H1 (cell line): ENCODE measurements at regions not wholly inside any gene's neighbourhood (a gene's known extent, or its start where the extent isn't known, plus 50 kb on each side); places are given as distances from the start of the nearest gene placed in this dataset.

Source experiments
- CTCF ChIA-PET: fragments of 300-600 bp; sonication (Branson Sonifier 250); formaldehyde crosslinking; loops from one replicate; lab custom pipeline; 2021; ENCODE audit not compliant: partially characterized antibody; lab: Charles Lee
- POLR2A ChIA-PET: fragments of 300-600 bp; sonication (Branson Sonifier 250); formaldehyde crosslinking; loops from one replicate; lab custom pipeline; 2021; ENCODE audit warnings: inconsistent platforms; ENCODE audit not compliant: partially characterized antibody; lab: Charles Lee
- DNase-seq, 2 experiments: peaks; one replicate each; pipeline versions ENCODE4 v3.0.0 to v3.0.0-alpha.2; 2010 to 2022; ENCODE audit warnings: low spot score in 2 of 2, low read depth in 1 of 2, mixed read lengths in 1 of 2
- FAIRE-seq: peaks from 2 replicates; lab custom pipeline; 2011; peaks lifted over from hg19 to GRCh38; lab: Jason Lieb, UNC
- H2AFZ ChIP-seq: 2 replicates; pipeline ENCODE4 v1.8.1; 2012; ENCODE audit warnings: low read length, inconsistent platforms
- H2AK5ac ChIP-seq: 2 replicates; pipeline ENCODE4 v1.6.1; 2013; ENCODE audit warnings: low read depth, low read length
- H2BK120ac ChIP-seq: replicated peaks from 2 replicates; pipeline ENCODE3; 2013; ENCODE audit warnings: low read depth, low read length, inconsistent platforms
- H2BK12ac ChIP-seq: 2 replicates; pipeline ENCODE4 v1.6.1; 2013; ENCODE audit warnings: low read depth, low read length
- H2BK15ac ChIP-seq: 2 replicates; pipeline ENCODE4 v1.6.1; 2013; ENCODE audit warnings: low read length
- H2BK20ac ChIP-seq: 2 replicates; pipeline ENCODE4 v1.6.1; 2013; ENCODE audit warnings: low read length
- H2BK5ac ChIP-seq: 2 replicates; pipeline ENCODE4 v1.6.1; 2013; ENCODE audit warnings: low read depth, low read length
- H3K14ac ChIP-seq: 2 replicates; pipeline ENCODE4 v1.6.1; 2013; ENCODE audit warnings: inconsistent platforms; ENCODE audit not compliant: insufficient read length
- H3K18ac ChIP-seq: 2 replicates; pipeline ENCODE4 v1.6.1; 2013; ENCODE audit warnings: low read length; ENCODE audit errors: extremely low read depth
- H3K23ac ChIP-seq: 2 replicates; pipeline ENCODE4 v1.6.1; 2013; ENCODE audit warnings: inconsistent platforms; ENCODE audit not compliant: insufficient read length
- H3K23me2 ChIP-seq: 2 replicates; pipeline ENCODE4 v1.6.1; 2013; ENCODE audit warnings: low read depth, low read length
- H3K27ac ChIP-seq: 2 replicates; pipeline ENCODE4 v1.6.1; 2011; ENCODE audit warnings: low read depth, low read length, inconsistent platforms
- H3K27me3 ChIP-seq, 4 experiments: replicated peaks in 1 of 4; 1 replicate in 1 of 4; 2 replicates in 3 of 4; pipeline versions ENCODE4 v1.6.1 to v1.8.1; 2011 to 2013; ENCODE audit warnings: low read length in 3 of 4, mild to moderate bottlenecking in 3 of 4, inconsistent platforms in 2 of 4, mixed read lengths in 2 of 4, moderate library complexity in 1 of 4; ENCODE audit not compliant: control insufficient read depth in 3 of 4, insufficient read depth in 3 of 4; ENCODE audit errors: extremely low read depth in 1 of 4
- H3K36me3 ChIP-seq, 4 experiments: 2 replicates each; pipeline versions ENCODE4 v1.6.1 to v1.8.1; 2011 to 2013; ENCODE audit warnings: mild to moderate bottlenecking in 4 of 4, low read length in 3 of 4, moderate library complexity in 2 of 4, control low read depth in 1 of 4, inconsistent platforms in 1 of 4; ENCODE audit not compliant: insufficient read depth in 4 of 4, control insufficient read depth in 2 of 4
- H3K4ac ChIP-seq: replicated peaks from 2 replicates; pipeline ENCODE3; 2013; ENCODE audit warnings: low read length, low read depth, mixed read lengths, inconsistent platforms; ENCODE audit not compliant: insufficient read length
- H3K4me1 ChIP-seq, 4 experiments: replicated peaks in 1 of 4; 1 replicate in 1 of 4; 2 replicates in 3 of 4; pipeline versions ENCODE4 v1.6.1 to v1.8.1; 2011 to 2013; ENCODE audit warnings: low read length in 3 of 4, inconsistent platforms in 2 of 4, mixed read lengths in 1 of 4; ENCODE audit not compliant: insufficient read depth in 4 of 4, control insufficient read depth in 3 of 4
- H3K4me2 ChIP-seq, 2 experiments: 2 replicates each; pipeline versions ENCODE4 v1.6.1 to v1.8.1; 2011 to 2013; ENCODE audit warnings: low read depth in 2 of 2, low read length in 2 of 2, control low read depth in 1 of 2, inconsistent platforms in 1 of 2, mild to moderate bottlenecking in 1 of 2; ENCODE audit not compliant: insufficient read depth in 1 of 2
- H3K4me3 ChIP-seq, 4 experiments: fragments of 200-600, 300-600 bp in 1 of 4; sonication (generic), shearing (Covaris generic), sonication (Bioruptor Twin) in 1 of 4; 2 replicates each; pipeline versions ENCODE4 v1.5.1 to v1.8.1; 2011 to 2016; ENCODE audit warnings: low read length in 4 of 4, low read depth in 3 of 4, control low read depth in 2 of 4, inconsistent platforms in 2 of 4, mild to moderate bottlenecking in 2 of 4, mixed read lengths in 1 of 4, moderate library complexity in 1 of 4; ENCODE audit not compliant: insufficient read depth in 2 of 4; ENCODE audit errors: extremely low read depth in 1 of 4
- H3K56ac ChIP-seq: replicated peaks from 2 replicates; pipeline ENCODE3; 2013; ENCODE audit warnings: low read depth, mild to moderate bottlenecking, mixed read lengths, low read length, inconsistent platforms; ENCODE audit not compliant: insufficient read length
- H3K79me1 ChIP-seq: 2 replicates; pipeline ENCODE4 v1.6.1; 2013; ENCODE audit warnings: low read depth, low read length, control low read depth
- H3K79me2 ChIP-seq, 2 experiments: 2 replicates each; pipeline versions ENCODE4 v1.6.1 to v1.8.1; 2012 to 2013; ENCODE audit warnings: low read length in 2 of 2, mild to moderate bottlenecking in 2 of 2, inconsistent platforms in 1 of 2; ENCODE audit not compliant: insufficient read depth in 2 of 2, control insufficient read depth in 1 of 2
- H3K9ac ChIP-seq, 4 experiments: replicated peaks in 1 of 4; 1 replicate in 1 of 4; 2 replicates in 3 of 4; pipeline versions ENCODE4 v1.6.1 to v1.8.1; 2011 to 2013; ENCODE audit warnings: low read depth in 3 of 4, low read length in 3 of 4, control low read depth in 2 of 4, mild to moderate bottlenecking in 2 of 4, moderate library complexity in 2 of 4, inconsistent platforms in 1 of 4; ENCODE audit errors: extremely low read depth in 1 of 4
- H3K9me3 ChIP-seq, 2 experiments: 2 replicates each; pipeline versions ENCODE4 v1.6.1 to v1.8.1; 2012 to 2013; ENCODE audit warnings: mild to moderate bottlenecking in 2 of 2, moderate library complexity in 2 of 2, control low read depth in 1 of 2, inconsistent platforms in 1 of 2, low read depth in 1 of 2, low read length in 1 of 2, mixed read lengths in 1 of 2; ENCODE audit not compliant: insufficient read depth in 2 of 2
- H4K20me1 ChIP-seq, 2 experiments: replicated peaks in 1 of 2; 2 replicates each; pipeline versions ENCODE3 to v1.8.1; 2011 to 2013; ENCODE audit warnings: inconsistent platforms in 2 of 2, low read length in 2 of 2, mild to moderate bottlenecking in 1 of 2; ENCODE audit not compliant: insufficient read depth in 2 of 2, control insufficient read depth in 1 of 2
- H4K5ac ChIP-seq: 2 replicates; pipeline ENCODE4 v1.6.1; 2013; ENCODE audit warnings: low read length, low read depth, mixed read lengths, inconsistent platforms; ENCODE audit not compliant: insufficient read length
- H4K8ac ChIP-seq: 2 replicates; pipeline ENCODE4 v1.8.0; 2013; ENCODE audit warnings: mild to moderate bottlenecking, moderate library complexity, low read length, inconsistent platforms; ENCODE audit not compliant: insufficient read depth; ENCODE audit errors: extremely low read depth
- H4K91ac ChIP-seq: replicated peaks from 2 replicates; pipeline ENCODE3; 2013; ENCODE audit warnings: low read length, mixed read lengths, inconsistent platforms; ENCODE audit not compliant: insufficient read length
- E2F6 ChIP-seq: IDR thresholded peaks from 2 replicates; pipeline ENCODE4 v1.6.1; 2012; ENCODE audit warnings: inconsistent platforms
- TEAD4 ChIP-seq: IDR thresholded peaks from 2 replicates; pipeline ENCODE4 v1.6.1; 2012; ENCODE audit warnings: low read depth, low read length, inconsistent platforms, mixed read lengths
- WGBS, 2 experiments: shearing (Covaris generic) in 1 of 2; methylation state at CpG; one replicate each; pipeline versions ENCODE4 v1.1.6 to v1.1.7; 2013 to 2015; ENCODE audit warnings: low lambda C conversion rate in 2 of 2, mixed read lengths in 2 of 2, inconsistent platforms in 1 of 2, low coverage in 1 of 2, missing lambda C conversion rate in 1 of 2; ENCODE audit not compliant: insufficient replicate concordance in 2 of 2, insufficient coverage in 1 of 2, insufficient read length in 1 of 2; ENCODE audit errors: extremely low coverage in 1 of 2, missing lambda C conversion rate in 1 of 2; 5-methylcytosine and 5-hydroxymethylcytosine counted together

GRCh38 chrX:126481916-126482315, 70.7 kb downstream of the DCAF12L1 start:
- Histone ChIP-seq H3K4me2 (no peak overlapping the region), H3K9ac (no peak overlapping the region), H4K91ac (no peak overlapping the region), H4K20me1 (no peaks in the 10 kb centered on the region), H3K14ac (no peak overlapping the region), H2BK12ac (no peak overlapping the region), H3K18ac (no peak overlapping the region), H3K4me1 (no peaks in the 10 kb centered on the region), H4K5ac (no peak overlapping the region), H3K23me2 (no peaks in the 10 kb centered on the region), H3K36me3 (no peaks in the 10 kb centered on the region), H3K23ac (no peak overlapping the region), H3K27ac (no peak overlapping the region), H2AK5ac (no peak overlapping the region), H2AFZ (no peak overlapping the region), H4K8ac (no peak overlapping the region), H3K4me3 (no peak overlapping the region), H3K9me3 (no peaks in the 10 kb centered on the region), H2BK15ac (no peak overlapping the region), H3K56ac (no peak overlapping the region), H2BK120ac (no peak overlapping the region), H3K27me3 (no peaks in the 10 kb centered on the region), H3K4ac (no peak overlapping the region), H3K79me1 (no peaks in the 10 kb centered on the region), H2BK20ac (no peak overlapping the region), H3K79me2 (no peaks in the 10 kb centered on the region), H2BK5ac (no peak overlapping the region)
- DNase-seq: no peak
- ChIA-PET POLR2A (no interaction called here), CTCF (no interaction called here)
- no peak for FAIRE-seq
- no peak for TF ChIP-seq E2F6
- TF ChIP-seq TEAD4: no peak
- 100% methylated on average over 1 of the region's 1 CpG; no CpG with 5 or more reads in 1 of the 2 experiments for WGBS, 2 experiments
